PFSK-1 (cell line): ENCODE measurements at regions not wholly inside any gene's neighbourhood (a gene's known extent, or its start where the extent isn't known, plus 50 kb on each side); places are given as distances from the start of the nearest gene placed in this dataset.

Source experiments
- SIN3A ChIP-seq: IDR thresholded peaks from 2 replicates; pipeline ENCODE4 v1.6.1; 2012; ENCODE audit warnings: mild to moderate bottlenecking, low read length, moderate library complexity, borderline replicate concordance; ENCODE audit not compliant: insufficient read depth
- TAF1 ChIP-seq: IDR thresholded peaks from 2 replicates; pipeline ENCODE4 v1.6.1; 2012; ENCODE audit warnings: low read length, control low read depth, borderline replicate concordance; ENCODE audit not compliant: insufficient read depth

- TF ChIP-seq SIN3A (no peak), TAF1 (no peak)
Observed at GRCh38 chr4:108399610-108400265, 220.6 kb upstream of the RPL34 start.
